Panc1 (cell line): ENCODE measurements at regions not wholly inside any gene's neighbourhood (a gene's known extent, or its start where the extent isn't known, plus 50 kb on each side); places are given as distances from the start of the nearest gene placed in this dataset.

ENCODE experiments used
- POLR2AphosphoS5 ChIP-seq: IDR thresholded peaks from 2 replicates; pipeline ENCODE4 v1.6.1; 2012; ENCODE audit warnings: mild to moderate bottlenecking, low read depth, low read length, moderate library complexity
- SIN3A ChIP-seq: IDR thresholded peaks from 2 replicates; pipeline ENCODE4 v1.6.1; 2012; ENCODE audit warnings: low read depth, mild to moderate bottlenecking, low read length, moderate library complexity, borderline replicate concordance; ENCODE audit not compliant: insufficient read depth
- TCF7L2 ChIP-seq: IDR thresholded peaks from 2 replicates; pipeline ENCODE4 v1.6.1; 2011; ENCODE audit warnings: mild to moderate bottlenecking, low read depth, low read length, inconsistent platforms
- TF ChIP-seq, protein P1 (sequence below): fragments of 450-650 bp; IDR thresholded peaks from 2 replicates; pipeline ENCODE4 v1.5.1; 2017; ENCODE audit warnings: mild to moderate bottlenecking
- TF ChIP-seq, protein P2 (sequence below), 2 experiments: IDR thresholded peaks; 2 replicates each; pipeline ENCODE4 v1.6.1; 2011 to 2012; ENCODE audit warnings: low read depth in 2 of 2, control low read depth in 1 of 2, low read length in 1 of 2, mild to moderate bottlenecking in 1 of 2, moderate library complexity in 1 of 2; ENCODE audit not compliant: insufficient read depth in 1 of 2

DNA sequence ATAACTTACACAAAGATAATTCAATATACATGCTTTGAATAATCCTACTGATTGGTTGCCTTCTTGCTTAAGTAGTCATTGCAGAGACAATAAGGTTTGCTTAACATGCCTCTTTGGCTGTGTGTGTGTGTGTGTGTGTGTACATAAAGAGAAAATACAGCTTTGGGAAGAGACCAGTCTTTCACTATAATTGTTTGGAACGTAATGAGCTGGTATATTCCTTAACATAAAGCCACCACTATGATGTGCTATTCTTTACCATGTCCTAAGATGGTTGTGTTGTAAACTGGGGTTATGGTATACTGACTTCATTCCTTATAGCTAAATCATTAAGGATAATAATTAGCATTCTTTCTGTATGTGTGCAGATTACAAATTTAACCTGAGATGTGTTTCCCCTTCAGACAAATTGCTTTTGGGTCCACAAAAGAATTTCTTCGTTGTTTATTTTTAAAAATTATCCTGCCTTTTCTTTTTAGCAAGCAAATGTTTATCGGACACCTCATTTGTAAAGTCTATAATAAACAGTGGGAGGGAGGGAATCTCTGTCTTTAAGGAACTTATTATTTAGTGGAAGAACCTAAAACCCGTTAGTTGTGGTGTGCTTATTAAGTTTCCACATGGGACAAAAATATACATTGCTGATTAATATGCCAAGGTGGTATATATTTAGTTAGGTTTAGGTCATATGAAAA is 74.4 kb downstream of the TMX1 start:
- no peak for TF ChIP-seq POLR2AphosphoS5
- TF ChIP-seq, protein P1, sequence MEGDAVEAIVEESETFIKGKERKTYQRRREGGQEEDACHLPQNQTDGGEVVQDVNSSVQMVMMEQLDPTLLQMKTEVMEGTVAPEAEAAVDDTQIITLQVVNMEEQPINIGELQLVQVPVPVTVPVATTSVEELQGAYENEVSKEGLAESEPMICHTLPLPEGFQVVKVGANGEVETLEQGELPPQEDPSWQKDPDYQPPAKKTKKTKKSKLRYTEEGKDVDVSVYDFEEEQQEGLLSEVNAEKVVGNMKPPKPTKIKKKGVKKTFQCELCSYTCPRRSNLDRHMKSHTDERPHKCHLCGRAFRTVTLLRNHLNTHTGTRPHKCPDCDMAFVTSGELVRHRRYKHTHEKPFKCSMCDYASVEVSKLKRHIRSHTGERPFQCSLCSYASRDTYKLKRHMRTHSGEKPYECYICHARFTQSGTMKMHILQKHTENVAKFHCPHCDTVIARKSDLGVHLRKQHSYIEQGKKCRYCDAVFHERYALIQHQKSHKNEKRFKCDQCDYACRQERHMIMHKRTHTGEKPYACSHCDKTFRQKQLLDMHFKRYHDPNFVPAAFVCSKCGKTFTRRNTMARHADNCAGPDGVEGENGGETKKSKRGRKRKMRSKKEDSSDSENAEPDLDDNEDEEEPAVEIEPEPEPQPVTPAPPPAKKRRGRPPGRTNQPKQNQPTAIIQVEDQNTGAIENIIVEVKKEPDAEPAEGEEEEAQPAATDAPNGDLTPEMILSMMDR = no peak
- no peak for TF ChIP-seq TCF7L2
- no peak for TF ChIP-seq SIN3A
- TF ChIP-seq, protein P2, sequence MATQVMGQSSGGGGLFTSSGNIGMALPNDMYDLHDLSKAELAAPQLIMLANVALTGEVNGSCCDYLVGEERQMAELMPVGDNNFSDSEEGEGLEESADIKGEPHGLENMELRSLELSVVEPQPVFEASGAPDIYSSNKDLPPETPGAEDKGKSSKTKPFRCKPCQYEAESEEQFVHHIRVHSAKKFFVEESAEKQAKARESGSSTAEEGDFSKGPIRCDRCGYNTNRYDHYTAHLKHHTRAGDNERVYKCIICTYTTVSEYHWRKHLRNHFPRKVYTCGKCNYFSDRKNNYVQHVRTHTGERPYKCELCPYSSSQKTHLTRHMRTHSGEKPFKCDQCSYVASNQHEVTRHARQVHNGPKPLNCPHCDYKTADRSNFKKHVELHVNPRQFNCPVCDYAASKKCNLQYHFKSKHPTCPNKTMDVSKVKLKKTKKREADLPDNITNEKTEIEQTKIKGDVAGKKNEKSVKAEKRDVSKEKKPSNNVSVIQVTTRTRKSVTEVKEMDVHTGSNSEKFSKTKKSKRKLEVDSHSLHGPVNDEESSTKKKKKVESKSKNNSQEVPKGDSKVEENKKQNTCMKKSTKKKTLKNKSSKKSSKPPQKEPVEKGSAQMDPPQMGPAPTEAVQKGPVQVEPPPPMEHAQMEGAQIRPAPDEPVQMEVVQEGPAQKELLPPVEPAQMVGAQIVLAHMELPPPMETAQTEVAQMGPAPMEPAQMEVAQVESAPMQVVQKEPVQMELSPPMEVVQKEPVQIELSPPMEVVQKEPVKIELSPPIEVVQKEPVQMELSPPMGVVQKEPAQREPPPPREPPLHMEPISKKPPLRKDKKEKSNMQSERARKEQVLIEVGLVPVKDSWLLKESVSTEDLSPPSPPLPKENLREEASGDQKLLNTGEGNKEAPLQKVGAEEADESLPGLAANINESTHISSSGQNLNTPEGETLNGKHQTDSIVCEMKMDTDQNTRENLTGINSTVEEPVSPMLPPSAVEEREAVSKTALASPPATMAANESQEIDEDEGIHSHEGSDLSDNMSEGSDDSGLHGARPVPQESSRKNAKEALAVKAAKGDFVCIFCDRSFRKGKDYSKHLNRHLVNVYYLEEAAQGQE (IDR thresholded peaks at IDR 0.05; ENCODE audit: insufficient read depth in 1 of 2, low read depth in 2 of 2, low read length in 1 of 2) = no peak
